ENCODE measurements at regions not wholly inside any gene's neighbourhood (a gene's known extent, or its start where the extent isn't known, plus 50 kb on each side); places are given as distances from the start of the nearest gene placed in this dataset.
"Not testable (repeated sequence)": the region's sequence is repeated elsewhere in the genome, so short reads cannot be mapped to it uniquely, and the experiment has no call there.

DNA sequence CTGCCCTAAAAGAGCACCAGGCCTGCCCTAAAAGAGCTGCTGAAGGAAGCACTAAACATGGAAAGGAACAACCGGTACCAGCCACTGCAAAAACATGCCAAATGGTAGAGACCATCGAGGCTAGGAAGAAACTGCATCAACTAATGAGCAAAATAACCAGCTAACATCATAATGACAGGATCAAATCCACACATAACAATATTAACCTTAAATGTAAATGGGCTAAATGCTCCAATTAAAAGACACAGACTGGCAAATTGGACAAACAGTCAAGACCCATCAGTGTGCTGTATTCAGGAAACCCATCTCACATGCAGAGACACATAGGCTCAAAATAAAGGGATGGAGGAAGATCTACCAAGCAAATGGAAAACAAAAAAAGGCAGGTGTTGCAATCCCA lies 104.7 kb downstream of the C4BPA start:
- TF ChIP-seq, protein P1, sequence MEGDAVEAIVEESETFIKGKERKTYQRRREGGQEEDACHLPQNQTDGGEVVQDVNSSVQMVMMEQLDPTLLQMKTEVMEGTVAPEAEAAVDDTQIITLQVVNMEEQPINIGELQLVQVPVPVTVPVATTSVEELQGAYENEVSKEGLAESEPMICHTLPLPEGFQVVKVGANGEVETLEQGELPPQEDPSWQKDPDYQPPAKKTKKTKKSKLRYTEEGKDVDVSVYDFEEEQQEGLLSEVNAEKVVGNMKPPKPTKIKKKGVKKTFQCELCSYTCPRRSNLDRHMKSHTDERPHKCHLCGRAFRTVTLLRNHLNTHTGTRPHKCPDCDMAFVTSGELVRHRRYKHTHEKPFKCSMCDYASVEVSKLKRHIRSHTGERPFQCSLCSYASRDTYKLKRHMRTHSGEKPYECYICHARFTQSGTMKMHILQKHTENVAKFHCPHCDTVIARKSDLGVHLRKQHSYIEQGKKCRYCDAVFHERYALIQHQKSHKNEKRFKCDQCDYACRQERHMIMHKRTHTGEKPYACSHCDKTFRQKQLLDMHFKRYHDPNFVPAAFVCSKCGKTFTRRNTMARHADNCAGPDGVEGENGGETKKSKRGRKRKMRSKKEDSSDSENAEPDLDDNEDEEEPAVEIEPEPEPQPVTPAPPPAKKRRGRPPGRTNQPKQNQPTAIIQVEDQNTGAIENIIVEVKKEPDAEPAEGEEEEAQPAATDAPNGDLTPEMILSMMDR (IDR thresholded peaks at IDR 0.05): not testable (repeated sequence)
- TF ChIP-seq EP300 (IDR thresholded peaks at IDR 0.05); POLR2AphosphoS5 (IDR thresholded peaks at IDR 0.05); POLR2A (IDR thresholded peaks at IDR 0.05; ENCODE audit: low read depth): not testable (repeated sequence)

All from esophagus muscularis mucosa (tissue), 4 donors.